ENCODE measurements at regions not wholly inside any gene's neighbourhood (a gene's known extent, or its start where the extent isn't known, plus 50 kb on each side); places are given as distances from the start of the nearest gene placed in this dataset.
A peak's percentile ranks its signal among the peaks of the same experiment; 100 is the strongest.

- TF ChIP-seq CTCF (conservative IDR thresholded peaks at IDR 0.05; ENCODE audit: low read depth, low read length) = no peak
- TF ChIP-seq MAFK (IDR thresholded peaks at IDR 0.05; ENCODE audit: low read depth, low read length) = peak; percentile 39
Measured at GRCh38 chr20:11132819-11133415, 459.1 kb upstream of the JAG1 start.
